GM23248 (cell line): ENCODE measurements at regions not wholly inside any gene's neighbourhood (a gene's known extent, or its start where the extent isn't known, plus 50 kb on each side); places are given as distances from the start of the nearest gene placed in this dataset.

ENCODE experiments used
- EZH2 ChIP-seq: fragments of 200-600 bp; sonication (generic); IDR thresholded peaks from 2 replicates; pipeline ENCODE4 v1.6.1; 2018; ENCODE audit warnings: antibody characterized with exemption, mild to moderate bottlenecking; ENCODE audit not compliant: insufficient read depth, poor library complexity, severe bottlenecking
- EZH2phosphoT487 ChIP-seq: fragments of 200-600 bp; sonication (generic); IDR thresholded peaks from 2 replicates; pipeline ENCODE4 v1.6.1; 2018; ENCODE audit warnings: antibody characterized with exemption, moderate library complexity, mild to moderate bottlenecking, low read depth; ENCODE audit not compliant: insufficient read depth

- TF ChIP-seq EZH2 (no peak), EZH2phosphoT487 (no peak)
Observed at GRCh38 chr12:29025937-29026336, 123.1 kb upstream of the FAR2 start.
